WTC11 (cell line): ENCODE measurements at regions not wholly inside any gene's neighbourhood (a gene's known extent, or its start where the extent isn't known, plus 50 kb on each side); places are given as distances from the start of the nearest gene placed in this dataset.

Source experiments
- ATAC-seq: fragments of 200-7000 bp; cut with Tn5 transposase; 2 replicates; pipeline ENCODE4 v1.10.0; 2021; ENCODE audit warnings: mild to moderate bottlenecking, moderate library complexity
- CTCF ChIA-PET: fragments of 300-600 bp; sonication (Branson Sonifier 250); formaldehyde crosslinking; loops from one replicate; lab custom pipeline; 2021; ENCODE audit warnings: antibody characterized with exemption; lab: Charles Lee
- POLR2A ChIA-PET: fragments of 350-600 bp; sonication (Branson Sonifier 250); formaldehyde crosslinking; loops from one replicate; lab custom pipeline; 2021; ENCODE audit warnings: antibody characterized with exemption; lab: Charles Lee
- DNase-seq: peaks from one replicate; pipeline ENCODE4 v3.0.0; 2021; ENCODE audit warnings: low spot score
- H3K27ac Mint-ChIP-seq: 2 replicates; pipeline ENCODE4 v1.8.0; 2021; ENCODE audit warnings: mixed read lengths
- H3K27me3 Mint-ChIP-seq: 2 replicates; pipeline ENCODE4 v1.8.0; 2021; ENCODE audit warnings: low read depth, mild to moderate bottlenecking, moderate library complexity, mixed read lengths
- H3K36me3 Mint-ChIP-seq: 2 replicates; pipeline ENCODE4 v1.8.0; 2021; ENCODE audit warnings: mixed read lengths
- H3K4me1 Mint-ChIP-seq: 2 replicates; pipeline ENCODE4 v1.8.0; 2022; ENCODE audit warnings: mixed read lengths
- H3K4me3 Mint-ChIP-seq: 2 replicates; pipeline ENCODE4 v1.8.0; 2021; ENCODE audit warnings: mild to moderate bottlenecking, moderate library complexity, mixed read lengths
- H3K9me3 Mint-ChIP-seq: 2 replicates; pipeline ENCODE4 v1.8.0; 2021; ENCODE audit warnings: mixed read lengths
- AFF4 ChIP-seq: sonication (generic); formaldehyde crosslinking; IDR thresholded peaks from 2 replicates; pipeline ENCODE4 v1.8.1; 2023; ENCODE audit warnings: mild to moderate bottlenecking, missing genetic modification reagents, borderline replicate concordance
- ARID4B ChIP-seq: sonication (generic); formaldehyde crosslinking; IDR thresholded peaks from 2 replicates; pipeline ENCODE4 v1.8.0; 2023; ENCODE audit warnings: missing genetic modification reagents, mild to moderate bottlenecking, borderline replicate concordance
- ATF2 ChIP-seq: sonication (generic); formaldehyde crosslinking; IDR thresholded peaks from 2 replicates; pipeline ENCODE4 v1.8.1; 2022; ENCODE audit warnings: low read depth, missing genetic modification reagents, borderline replicate concordance
- E2F5 ChIP-seq: sonication (generic); formaldehyde crosslinking; IDR thresholded peaks from 2 replicates; pipeline ENCODE4 v1.8.1; 2022; ENCODE audit warnings: mild to moderate bottlenecking, moderate library complexity, missing genetic modification reagents
- ELF4 ChIP-seq: sonication (generic); formaldehyde crosslinking; IDR thresholded peaks from 2 replicates; pipeline ENCODE4 v1.8.1; 2022; ENCODE audit warnings: low read depth, mild to moderate bottlenecking, moderate library complexity, missing genetic modification reagents
- ESRRA ChIP-seq: sonication (generic); formaldehyde crosslinking; IDR thresholded peaks from 2 replicates; pipeline ENCODE4 v1.8.1; 2022; ENCODE audit warnings: mild to moderate bottlenecking, missing genetic modification reagents, borderline replicate concordance
- FOXP1 ChIP-seq: sonication (generic); formaldehyde crosslinking; IDR thresholded peaks from 2 replicates; pipeline ENCODE4 v1.8.0; 2022; ENCODE audit warnings: missing genetic modification reagents, mild to moderate bottlenecking, moderate library complexity, borderline replicate concordance
- GABPB1 ChIP-seq: sonication (generic); formaldehyde crosslinking; IDR thresholded peaks from 2 replicates; pipeline ENCODE4 v1.8.1; 2023; ENCODE audit warnings: mild to moderate bottlenecking, missing genetic modification reagents
- NFATC4 ChIP-seq: fragments of 250-450 bp; sonication (Bioruptor Pico); IDR thresholded peaks from 2 replicates; pipeline ENCODE4 v1.9.0; 2021; ENCODE audit warnings: mild to moderate bottlenecking
- OVOL2 ChIP-seq: fragments of 250-450 bp; sonication (Bioruptor Pico); IDR thresholded peaks from 2 replicates; pipeline ENCODE4 v1.9.0; 2021; ENCODE audit warnings: mild to moderate bottlenecking, borderline replicate concordance
- PRDM15 ChIP-seq: sonication (generic); formaldehyde crosslinking; IDR thresholded peaks from 2 replicates; pipeline ENCODE4 v1.8.0; 2022; ENCODE audit warnings: missing genetic modification reagents
- TEAD1 ChIP-seq: sonication (generic); formaldehyde crosslinking; IDR thresholded peaks from 2 replicates; pipeline ENCODE4 v1.8.0; 2022; ENCODE audit warnings: mild to moderate bottlenecking, missing genetic modification reagents
- USF1 ChIP-seq: sonication (generic); formaldehyde crosslinking; IDR thresholded peaks from 2 replicates; pipeline ENCODE4 v1.8.0; 2022; ENCODE audit warnings: mild to moderate bottlenecking, missing genetic modification reagents
- ZBTB43 ChIP-seq: sonication (generic); formaldehyde crosslinking; IDR thresholded peaks from 2 replicates; pipeline ENCODE4 v1.8.1; 2023; ENCODE audit warnings: mild to moderate bottlenecking, missing genetic modification reagents
- ZNF263 ChIP-seq: sonication (generic); formaldehyde crosslinking; IDR thresholded peaks from 2 replicates; pipeline ENCODE4 v1.8.1; 2022; ENCODE audit warnings: low read depth, mild to moderate bottlenecking, moderate library complexity, missing genetic modification reagents
- ZNF317 ChIP-seq: sonication (generic); formaldehyde crosslinking; IDR thresholded peaks from 2 replicates; pipeline ENCODE4 v1.8.1; 2023; ENCODE audit warnings: low read depth, mild to moderate bottlenecking, moderate library complexity, missing genetic modification reagents, borderline replicate concordance
- ZNF416 ChIP-seq: fragments of 250-450 bp; sonication (Bioruptor Pico); IDR thresholded peaks from 2 replicates; pipeline ENCODE4 v1.9.0; 2021; ENCODE audit warnings: mild to moderate bottlenecking, inconsistent platforms

GRCh38 chr9:7408845-7409244 lies 390.7 kb downstream of the DMAC1 start (continued):
- TF ChIP-seq ESRRA (CRISPR knock-in tag): no peak
- no peak for TF ChIP-seq ZNF263
- no peak for TF ChIP-seq FOXP1
- TF ChIP-seq ZBTB43 (CRISPR knock-in tag): no peak
- no peak for TF ChIP-seq ZNF416
- TF ChIP-seq USF1 (CRISPR knock-in tag): no peak
- TF ChIP-seq, all 79 proteins: peak for 0

GRCh38 chr9:7407246-7407645 lies 392.3 kb downstream of the DMAC1 start:
- Mint-ChIP-seq H3K9me3 (peaks cover 13% of the 10 kb centered on the region), H3K4me3 (no peak overlapping the region), H3K4me1 (peaks cover 28% of the 10 kb centered on the region), H3K27me3 (no peaks in the 10 kb centered on the region), H3K27ac (no peak overlapping the region), H3K36me3 (peaks cover 4% of the 10 kb centered on the region; the same call in 1 of the 2 replicates)
- ATAC-seq (no peak), DNase-seq (no peak)
- ChIA-PET POLR2A (no interaction called here), CTCF (no interaction called here)
- TF ChIP-seq PRDM15 (CRISPR knock-in tag) (no peak), GABPB1 (CRISPR knock-in tag) (no peak), TEAD1 (CRISPR knock-in tag) (no peak), OVOL2 (CRISPR knock-in tag) (no peak), ZNF263 (no peak), ATF2 (CRISPR knock-in tag) (no peak), ARID4B (no peak), ELF4 (CRISPR knock-in tag) (no peak), AFF4 (CRISPR knock-in tag) (no peak), ZNF317 (CRISPR knock-in tag) (no peak), E2F5 (CRISPR knock-in tag) (no peak), NFATC4 (no peak)
